KOPT-K1 (cell line): ENCODE measurements at regions not wholly inside any gene's neighbourhood (a gene's known extent, or its start where the extent isn't known, plus 50 kb on each side); places are given as distances from the start of the nearest gene placed in this dataset.

ENCODE experiments used
- H3K27ac ChIP-seq: fragments of 200-600 bp; sonication (generic); 2 replicates; pipeline ENCODE4 v1.5.1; 2016; ENCODE audit warnings: antibody characterized with exemption, mild to moderate bottlenecking, low read depth, low read length; ENCODE audit not compliant: poor library complexity, severe bottlenecking
- H3K36me3 ChIP-seq: fragments of 200-600 bp; sonication (generic); 2 replicates; pipeline ENCODE4 v1.5.1; 2017; ENCODE audit warnings: antibody characterized with exemption, mild to moderate bottlenecking, low read length, moderate library complexity; ENCODE audit not compliant: insufficient read depth
- H3K9me3 ChIP-seq: fragments of 200-600 bp; sonication (generic); 2 replicates; pipeline ENCODE4 v1.5.1; 2017; ENCODE audit warnings: antibody characterized with exemption, low read length, mild to moderate bottlenecking; ENCODE audit not compliant: insufficient read depth, poor library complexity, severe bottlenecking

DNA sequence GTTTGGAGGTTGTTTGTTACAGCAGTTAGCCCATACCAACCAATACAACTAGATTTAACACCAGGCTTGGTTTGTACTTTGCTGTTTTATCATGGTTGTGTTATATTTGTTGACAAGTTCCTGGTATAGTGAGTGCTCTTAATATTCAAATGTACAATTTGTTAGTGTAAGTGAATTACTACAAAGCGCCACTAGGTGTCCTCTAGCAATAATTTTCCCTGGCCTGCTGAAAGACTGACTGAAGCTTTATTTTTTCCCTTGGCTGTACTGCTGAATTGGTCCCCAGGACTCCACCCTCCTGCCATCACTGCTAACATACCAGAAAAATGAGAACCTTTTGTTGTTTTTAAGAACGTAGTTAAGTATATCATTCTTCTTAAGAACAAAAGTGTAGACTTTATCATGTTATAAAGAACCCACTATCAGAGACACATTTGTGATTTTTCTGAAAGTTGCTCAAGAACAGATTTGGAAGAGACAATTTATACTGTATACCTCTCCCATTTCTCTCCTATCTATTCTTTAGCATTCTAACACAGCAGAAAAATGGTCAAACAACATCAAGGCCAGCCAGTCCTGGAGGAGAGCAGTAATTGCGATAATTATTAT, 75.3 kb upstream of the FAR2 start:
- H3K36me3 ChIP-seq = no peaks in the 10 kb centered on the region
- no peaks in the 10 kb centered on the region for H3K9me3 ChIP-seq
- no peak overlapping the region for H3K27ac ChIP-seq

DNA sequence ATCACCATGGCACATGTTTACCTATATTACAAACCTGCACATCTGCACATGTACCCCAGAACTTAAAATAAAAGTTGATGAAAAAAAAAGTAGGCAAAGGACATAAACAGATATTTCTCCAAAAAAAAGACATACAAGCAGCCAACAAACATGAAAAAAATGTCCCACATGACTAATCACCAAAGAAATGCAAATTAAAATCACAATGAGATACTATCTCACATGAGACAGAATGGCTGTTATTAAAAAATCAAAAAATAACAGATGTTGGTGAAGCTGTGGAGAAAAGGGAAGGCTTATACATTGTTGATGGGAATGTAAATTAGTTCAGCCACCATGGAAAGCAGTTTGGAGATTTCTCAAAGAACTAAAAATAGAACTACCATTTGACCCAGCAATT, 68.0 kb upstream of the FAR2 start:
- Histone ChIP-seq H3K36me3 (no peaks in the 10 kb centered on the region), H3K27ac (no peak overlapping the region), H3K9me3 (no peaks in the 10 kb centered on the region)

DNA sequence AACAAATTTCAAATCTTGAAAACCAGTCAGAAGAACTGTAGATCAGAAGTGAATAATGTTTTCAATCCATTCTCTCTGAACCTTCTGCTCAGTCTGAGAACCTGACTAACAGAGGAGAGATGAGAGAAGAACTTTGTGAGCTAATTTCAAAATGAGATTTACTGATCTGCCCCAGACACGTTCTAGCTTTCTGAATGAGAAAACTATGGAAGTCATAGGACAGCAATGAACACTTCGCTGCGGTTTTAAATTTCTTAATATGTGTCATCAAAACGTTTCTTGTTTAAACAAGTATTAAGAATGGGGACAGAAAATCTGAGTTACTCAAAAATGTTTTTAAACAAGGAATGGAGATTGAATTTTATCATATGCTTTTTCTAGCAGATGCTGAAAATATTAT, 66.6 kb upstream of the FAR2 start:
- Histone ChIP-seq H3K36me3 (no peaks in the 10 kb centered on the region), H3K27ac (no peak overlapping the region), H3K9me3 (no peaks in the 10 kb centered on the region)

DNA sequence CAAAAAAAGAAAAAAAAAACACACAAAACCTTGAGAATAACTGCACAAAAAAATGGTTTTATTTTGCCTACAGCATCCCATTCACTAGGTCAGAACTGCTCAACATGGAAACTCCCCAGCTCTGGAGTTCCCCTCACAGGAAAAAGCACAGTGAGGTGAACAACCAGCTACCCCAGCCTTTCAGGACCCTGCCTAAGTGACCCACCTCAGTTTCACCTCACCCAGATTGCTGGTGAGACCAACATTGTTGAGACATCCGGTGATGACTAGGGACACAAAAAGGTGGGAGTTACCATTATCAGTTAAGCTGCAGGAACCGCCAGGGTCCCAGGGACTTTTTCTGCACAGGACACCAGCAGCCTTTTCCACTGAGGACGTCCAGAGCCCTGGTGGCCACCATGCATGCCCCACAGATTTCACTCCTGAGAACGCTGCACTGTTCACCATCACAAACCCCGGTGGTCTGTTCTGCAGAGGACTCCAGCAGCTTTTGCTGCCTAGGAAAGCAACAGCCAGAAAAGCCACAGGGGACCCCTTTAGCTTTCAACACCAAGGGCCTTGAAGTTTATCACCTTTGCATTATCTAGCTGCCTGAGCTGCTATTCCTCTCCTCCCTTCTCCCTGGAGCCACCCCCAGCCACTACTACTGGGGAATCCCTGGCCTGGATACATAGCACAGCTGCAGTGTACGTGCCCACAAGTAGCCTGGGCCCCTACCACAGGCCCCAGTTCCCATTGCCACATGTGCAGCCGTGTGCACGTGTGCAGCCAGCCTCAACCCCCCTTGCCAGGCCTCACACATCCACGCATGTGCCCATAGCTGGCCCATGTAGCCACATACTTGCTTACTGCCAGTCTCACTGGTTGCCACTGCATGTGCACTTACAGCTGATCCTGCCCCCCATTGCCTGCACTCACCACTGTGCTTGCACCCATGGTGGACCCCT, 62.5 kb upstream of the FAR2 start:
- H3K36me3 ChIP-seq = no peaks in the 10 kb centered on the region
- H3K27ac ChIP-seq = no peak overlapping the region
- H3K9me3 ChIP-seq = no peaks in the 10 kb centered on the region

DNA sequence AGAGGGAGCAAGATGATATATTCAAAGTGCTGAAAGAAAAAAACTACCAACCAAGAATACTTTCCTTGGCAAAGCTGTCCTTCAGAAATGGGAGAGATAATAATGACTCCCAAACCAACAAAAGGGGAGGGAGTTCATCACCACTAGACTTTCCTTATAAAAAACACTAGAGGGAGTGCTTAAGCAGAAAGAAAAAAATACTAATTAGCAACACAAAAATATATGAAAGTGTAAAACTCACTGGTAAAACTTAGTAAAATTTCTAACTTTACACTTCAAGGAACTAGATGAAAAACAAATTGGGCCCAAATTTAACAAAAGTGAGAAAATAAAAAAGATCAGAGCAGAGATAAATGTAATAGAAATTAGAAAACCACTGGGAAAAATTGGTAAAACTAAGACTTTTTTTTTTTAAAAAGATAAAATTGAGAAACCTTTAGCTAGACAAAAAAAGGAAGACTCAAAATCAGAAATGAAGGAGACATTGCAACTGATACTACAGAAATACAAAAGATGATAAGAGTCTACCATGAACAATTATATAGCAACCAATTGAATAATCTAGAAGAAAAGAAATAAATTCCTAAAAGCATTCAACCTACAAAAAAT, 60.4 kb upstream of the FAR2 start:
- Histone ChIP-seq H3K36me3 (no peaks in the 10 kb centered on the region), H3K27ac (no peak overlapping the region), H3K9me3 (no peaks in the 10 kb centered on the region)
